H9 (cell line): ENCODE measurements at regions not wholly inside any gene's neighbourhood (a gene's known extent, or its start where the extent isn't known, plus 50 kb on each side); places are given as distances from the start of the nearest gene placed in this dataset.

Source experiments
- DNase-seq: peaks from one replicate; pipeline ENCODE4 v3.0.0-alpha.2; 2017
- H2AFZ ChIP-seq: one replicate; pipeline ENCODE4 v1.6.1; 2013; ENCODE audit warnings: mild to moderate bottlenecking, low read length, control low read depth, moderate library complexity
- H2AK5ac ChIP-seq: 2 replicates; pipeline ENCODE4 v1.6.1; 2013; ENCODE audit warnings: low read length, control low read depth, mixed read lengths; ENCODE audit not compliant: insufficient read length
- H2BK120ac ChIP-seq: one replicate; pipeline ENCODE4 v1.6.1; 2013; ENCODE audit warnings: low read depth, mild to moderate bottlenecking, low read length, control low read depth, inconsistent platforms; ENCODE audit not compliant: poor library complexity, severe bottlenecking
- H2BK12ac ChIP-seq: 2 replicates; pipeline ENCODE4 v1.6.1; 2013; ENCODE audit warnings: low read length, control low read depth, mixed read lengths, low read depth; ENCODE audit not compliant: insufficient read length
- H2BK15ac ChIP-seq: 2 replicates; pipeline ENCODE4 v1.6.1; 2013; ENCODE audit warnings: low read depth, low read length, control low read depth
- H2BK20ac ChIP-seq: one replicate; pipeline ENCODE4 v1.6.1; 2013; ENCODE audit warnings: low read depth, mild to moderate bottlenecking, low read length, control low read depth, inconsistent platforms; ENCODE audit not compliant: poor library complexity, severe bottlenecking
- H2BK5ac ChIP-seq: 2 replicates; pipeline ENCODE4 v1.6.1; 2013; ENCODE audit warnings: low read length, control low read depth, mixed read lengths; ENCODE audit not compliant: insufficient read length
- H3K14ac ChIP-seq: 2 replicates; pipeline ENCODE4 v1.6.1; 2013; ENCODE audit warnings: low read length, control low read depth; ENCODE audit not compliant: insufficient read depth
- H3K18ac ChIP-seq: 2 replicates; pipeline ENCODE4 v1.6.1; 2013; ENCODE audit warnings: low read depth, mild to moderate bottlenecking, mixed read lengths, low read length, control low read depth; ENCODE audit not compliant: insufficient read length
- H3K23ac ChIP-seq: 2 replicates; pipeline ENCODE4 v1.6.1; 2013; ENCODE audit warnings: low read length, control low read depth, mixed read lengths, low read depth; ENCODE audit not compliant: insufficient read length
- H3K23me2 ChIP-seq: 2 replicates; pipeline ENCODE4 v1.6.1; 2013; ENCODE audit warnings: low read depth, mild to moderate bottlenecking, mixed read lengths, low read length, control low read depth; ENCODE audit not compliant: insufficient read length, poor library complexity, severe bottlenecking
- H3K27ac ChIP-seq: 2 replicates; pipeline ENCODE4 v1.5.1; 2013; ENCODE audit warnings: low read length, control low read depth, mixed read lengths, low read depth; ENCODE audit not compliant: insufficient read length
- H3K27me3 ChIP-seq: 2 replicates; pipeline ENCODE4 v1.6.1; 2013; ENCODE audit warnings: low read length, control low read depth, inconsistent platforms; ENCODE audit not compliant: insufficient read depth
- H3K4ac ChIP-seq: 2 replicates; pipeline ENCODE4 v1.6.1; 2013; ENCODE audit warnings: low read depth, mild to moderate bottlenecking, control low read depth, inconsistent platforms, low read length, moderate library complexity
- H3K4me1 ChIP-seq: 2 replicates; pipeline ENCODE4 v1.6.1; 2013; ENCODE audit warnings: low read length, control low read depth, inconsistent platforms; ENCODE audit not compliant: insufficient read depth
- H3K4me2 ChIP-seq: 2 replicates; pipeline ENCODE4 v1.6.1; 2013; ENCODE audit warnings: low read length, control low read depth, mixed read lengths; ENCODE audit not compliant: insufficient read length, insufficient read depth
- H3K56ac ChIP-seq: 2 replicates; pipeline ENCODE4 v1.6.1; 2013; ENCODE audit warnings: low read depth, mild to moderate bottlenecking, mixed read lengths, low read length, control low read depth; ENCODE audit not compliant: insufficient read length
- H3K79me1 ChIP-seq: 2 replicates; pipeline ENCODE4 v1.6.1; 2013; ENCODE audit warnings: low read depth, mild to moderate bottlenecking, moderate library complexity, low read length, control low read depth, inconsistent platforms; ENCODE audit not compliant: insufficient read depth, poor library complexity, severe bottlenecking
- H3K79me2 ChIP-seq: 2 replicates; pipeline ENCODE4 v1.6.1; 2013; ENCODE audit warnings: low read length, control low read depth, inconsistent platforms; ENCODE audit not compliant: insufficient read depth
- H3K9ac ChIP-seq: 2 replicates; pipeline ENCODE4 v1.6.1; 2013; ENCODE audit warnings: low read length, control low read depth, mixed read lengths; ENCODE audit not compliant: insufficient read length; ENCODE audit errors: extremely low read depth
- H3K9me3 ChIP-seq: one replicate; pipeline ENCODE4 v1.6.1; 2013; ENCODE audit warnings: low read depth, low read length, inconsistent platforms; ENCODE audit not compliant: control insufficient read depth
- H3T11ph ChIP-seq: one replicate; pipeline ENCODE4 v1.6.1; 2013; ENCODE audit warnings: mild to moderate bottlenecking, low read length, control low read depth, inconsistent platforms
- H4K20me1 ChIP-seq: one replicate; pipeline ENCODE4 v1.6.1; 2013; ENCODE audit not compliant: control insufficient read depth, insufficient read length, insufficient read depth
- H4K5ac ChIP-seq: 2 replicates; pipeline ENCODE4 v1.6.1; 2013; ENCODE audit warnings: low read depth, mild to moderate bottlenecking, mixed read lengths, low read length, control low read depth; ENCODE audit not compliant: insufficient read length
- H4K8ac ChIP-seq: replicated peaks from 2 replicates; pipeline ENCODE4 v1.6.1; 2013; ENCODE audit warnings: low read length, control low read depth, mixed read lengths, low read depth; ENCODE audit not compliant: insufficient read length
- H4K91ac ChIP-seq: 2 replicates; pipeline ENCODE4 v1.6.1; 2013; ENCODE audit warnings: low read depth, mild to moderate bottlenecking, moderate library complexity, mixed read lengths, low read length, control low read depth; ENCODE audit not compliant: insufficient read length
- H3K27ac Mint-ChIP-seq, 3 experiments: 2 replicates in 2 of 3; 3 replicates in 1 of 3; pipeline ENCODE4 v1.8.0; 2020 to 2021; ENCODE audit warnings: mixed read lengths in 3 of 3, mild to moderate bottlenecking in 1 of 3, moderate library complexity in 1 of 3
- H3K27me3 Mint-ChIP-seq: 2 replicates; pipeline ENCODE4 v1.8.0; 2021; ENCODE audit warnings: low read depth, mild to moderate bottlenecking, moderate library complexity, mixed read lengths
- H3K36me3 Mint-ChIP-seq, 3 experiments: 2 replicates in 2 of 3; 3 replicates in 1 of 3; pipeline ENCODE4 v1.8.0; 2020 to 2021; ENCODE audit warnings: low read depth in 3 of 3, mixed read lengths in 3 of 3; ENCODE audit not compliant: insufficient read depth in 1 of 3
- H3K4me1 Mint-ChIP-seq, 2 experiments: 2 replicates each; pipeline ENCODE4 v1.8.0; 2020; ENCODE audit warnings: mixed read lengths in 2 of 2
- H3K4me3 Mint-ChIP-seq, 2 experiments: 2 replicates in 1 of 2; 3 replicates in 1 of 2; pipeline ENCODE4 v1.8.0; 2020 to 2021; ENCODE audit warnings: mild to moderate bottlenecking in 2 of 2, mixed read lengths in 2 of 2, moderate library complexity in 1 of 2
- H3K9me3 Mint-ChIP-seq, 2 experiments: 2 replicates in 1 of 2; 3 replicates in 1 of 2; pipeline ENCODE4 v1.8.0; 2020; ENCODE audit warnings: mild to moderate bottlenecking in 2 of 2, mixed read lengths in 2 of 2, moderate library complexity in 1 of 2
- WGBS: extraction: QIAGEN DNeasy Blood & Tissue Kit; methylation state at CpG from one replicate; pipeline ENCODE4 v1.1.7; 2013; ENCODE audit warnings: missing lambda C conversion rate, low lambda C conversion rate, mixed read lengths; ENCODE audit not compliant: insufficient read length; ENCODE audit errors: extremely low coverage; 5-methylcytosine and 5-hydroxymethylcytosine counted together
- TF ChIP-seq, protein P1 (sequence below): fragments of 200-600 bp; sonication (generic); conservative IDR thresholded peaks from 3 replicates; pipeline ENCODE4 v1.8.0; 2021; ENCODE audit warnings: antibody characterized with exemption, mild to moderate bottlenecking

- Histone ChIP-seq H3K18ac (no peak overlapping the region), H2BK20ac (no peak overlapping the region), H3K4me1 (peaks cover 21% of the 10 kb centered on the region; the same call in 1 of the 2 replicates), H4K5ac (no peak overlapping the region), H3K23ac (no peak overlapping the region), H3K9me3 (no peaks in the 10 kb centered on the region), H2AK5ac (no peak overlapping the region), H3K4ac (no peak overlapping the region), H3K27me3 (no peaks in the 10 kb centered on the region), H3T11ph (no peak overlapping the region), H3K9ac (no peak overlapping the region), H3K79me2 (no peaks in the 10 kb centered on the region), H3K79me1 (no peaks in the 10 kb centered on the region), H4K8ac (no peak overlapping the region), H3K4me2 (no peak overlapping the region), H3K27ac (no peak overlapping the region), H3K23me2 (no peaks in the 10 kb centered on the region), H3K14ac (no peak overlapping the region), H2AFZ (no peak overlapping the region), H3K56ac (no peak overlapping the region), H2BK15ac (no peak overlapping the region), H2BK5ac (no peak overlapping the region), H4K91ac (no peak overlapping the region), H2BK120ac (no peak overlapping the region), H4K20me1 (no peaks in the 10 kb centered on the region), H2BK12ac (no peak overlapping the region)
- DNase-seq, result no peak
- Mint-ChIP-seq H3K4me3 (no peak overlapping the region), H3K27ac (no peak overlapping the region), H3K27me3 (peaks cover 24% of the 10 kb centered on the region), H3K36me3 (peaks cover 0 to 12% (median 10%) of the 10 kb centered on the region in 3 experiments; a peak in 5 of 7 replicates), H3K4me1 (peaks cover 54 to 69% of the 10 kb centered on the region in 2 experiments), H3K9me3 (peaks cover 10 to 12% of the 10 kb centered on the region in 2 experiments)
- WGBS, result no CpG with 5 or more reads among the region's 9 CpGs
- TF ChIP-seq, protein P1, sequence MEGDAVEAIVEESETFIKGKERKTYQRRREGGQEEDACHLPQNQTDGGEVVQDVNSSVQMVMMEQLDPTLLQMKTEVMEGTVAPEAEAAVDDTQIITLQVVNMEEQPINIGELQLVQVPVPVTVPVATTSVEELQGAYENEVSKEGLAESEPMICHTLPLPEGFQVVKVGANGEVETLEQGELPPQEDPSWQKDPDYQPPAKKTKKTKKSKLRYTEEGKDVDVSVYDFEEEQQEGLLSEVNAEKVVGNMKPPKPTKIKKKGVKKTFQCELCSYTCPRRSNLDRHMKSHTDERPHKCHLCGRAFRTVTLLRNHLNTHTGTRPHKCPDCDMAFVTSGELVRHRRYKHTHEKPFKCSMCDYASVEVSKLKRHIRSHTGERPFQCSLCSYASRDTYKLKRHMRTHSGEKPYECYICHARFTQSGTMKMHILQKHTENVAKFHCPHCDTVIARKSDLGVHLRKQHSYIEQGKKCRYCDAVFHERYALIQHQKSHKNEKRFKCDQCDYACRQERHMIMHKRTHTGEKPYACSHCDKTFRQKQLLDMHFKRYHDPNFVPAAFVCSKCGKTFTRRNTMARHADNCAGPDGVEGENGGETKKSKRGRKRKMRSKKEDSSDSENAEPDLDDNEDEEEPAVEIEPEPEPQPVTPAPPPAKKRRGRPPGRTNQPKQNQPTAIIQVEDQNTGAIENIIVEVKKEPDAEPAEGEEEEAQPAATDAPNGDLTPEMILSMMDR, result no peak
These were observed 385.7 kb upstream of the RGMA start for GRCh38 chr15:93474728-93475127.
